Lung (tissue), 11 donors: ENCODE measurements at regions not wholly inside any gene's neighbourhood (a gene's known extent, or its start where the extent isn't known, plus 50 kb on each side); places are given as distances from the start of the nearest gene placed in this dataset.

Experiments used
- ATAC-seq: fragments of 200-7000 bp; cut with Tn5 transposase; one replicate; pipeline ENCODE4 v1.9.1; 2020; ENCODE audit warnings: moderate number of reproducible peaks; ENCODE audit not compliant: insufficient read depth, low FRiP score
- DNase-seq, 3 donors: peaks; one replicate each; pipeline ENCODE4 v3.0.0-alpha.2; 2013 to 2017
- H3K27ac ChIP-seq, 2 donors: one replicate each; pipeline ENCODE4 v1.5.1; 2013; ENCODE audit warnings: mild to moderate bottlenecking in 2 of 2, moderate library complexity in 2 of 2, control low read depth in 1 of 2, inconsistent platforms in 1 of 2, low read depth in 1 of 2, low read length in 1 of 2
- H3K27me3 ChIP-seq, 3 donors: one replicate each; pipeline ENCODE4 v1.5.1; 2013; ENCODE audit warnings: low read length in 2 of 3; ENCODE audit not compliant: control insufficient read depth in 3 of 3, insufficient read depth in 3 of 3
- H3K36me3 ChIP-seq, 4 donors: one replicate each; pipeline ENCODE4 v1.5.1; 2013; ENCODE audit warnings: low read length in 4 of 4, mild to moderate bottlenecking in 1 of 4, moderate library complexity in 1 of 4; ENCODE audit not compliant: control insufficient read depth in 4 of 4, insufficient read depth in 4 of 4
- H3K4me1 ChIP-seq, 5 donors: one replicate each; pipeline ENCODE4 v1.5.1; 2013; ENCODE audit warnings: low read length in 5 of 5, mild to moderate bottlenecking in 2 of 5, moderate library complexity in 1 of 5; ENCODE audit not compliant: control insufficient read depth in 5 of 5, insufficient read depth in 5 of 5
- H3K4me3 ChIP-seq: one replicate; pipeline ENCODE4 v1.5.1; 2013; ENCODE audit warnings: mild to moderate bottlenecking, control low read depth, moderate library complexity
- H3K9ac ChIP-seq, 2 donors: one replicate each; pipeline ENCODE4 v1.5.1; 2013; ENCODE audit warnings: low read length in 2 of 2, control low read depth in 1 of 2; ENCODE audit not compliant: insufficient read depth in 1 of 2
- H3K9me3 ChIP-seq, 4 donors: one replicate each; pipeline ENCODE4 v1.5.1; 2013; ENCODE audit warnings: low read length in 3 of 4, mild to moderate bottlenecking in 1 of 4, moderate library complexity in 1 of 4; ENCODE audit not compliant: control insufficient read depth in 4 of 4, insufficient read depth in 3 of 4
- WGBS, 2 donors: extraction: QIAGEN DNeasy Blood & Tissue Kit; methylation state at CpG; one replicate each; pipeline ENCODE4 v1.1.7; 2013; 5-methylcytosine and 5-hydroxymethylcytosine counted together
- TF ChIP-seq, protein P1 (sequence below): IDR thresholded peaks from 2 replicates; pipeline ENCODE4 v1.5.1; 2012; ENCODE audit warnings: mild to moderate bottlenecking; ENCODE audit errors: control extremely low read depth, extremely low read depth
- donor health status: control.
- donor health status: control.
- donor health status: Bipolar disorder and iron deficiency.
- donor health status: healthy.
- donor health status: DM: yes; HTN: yes; CAD: no.

GRCh38 chr9:79946712-79947111 is 374.9 kb downstream of the TLE4 start:
- ATAC-seq (no peak), DNase-seq (peak in 1 of 3 donors; percentile 37)
- TF ChIP-seq, protein P1, sequence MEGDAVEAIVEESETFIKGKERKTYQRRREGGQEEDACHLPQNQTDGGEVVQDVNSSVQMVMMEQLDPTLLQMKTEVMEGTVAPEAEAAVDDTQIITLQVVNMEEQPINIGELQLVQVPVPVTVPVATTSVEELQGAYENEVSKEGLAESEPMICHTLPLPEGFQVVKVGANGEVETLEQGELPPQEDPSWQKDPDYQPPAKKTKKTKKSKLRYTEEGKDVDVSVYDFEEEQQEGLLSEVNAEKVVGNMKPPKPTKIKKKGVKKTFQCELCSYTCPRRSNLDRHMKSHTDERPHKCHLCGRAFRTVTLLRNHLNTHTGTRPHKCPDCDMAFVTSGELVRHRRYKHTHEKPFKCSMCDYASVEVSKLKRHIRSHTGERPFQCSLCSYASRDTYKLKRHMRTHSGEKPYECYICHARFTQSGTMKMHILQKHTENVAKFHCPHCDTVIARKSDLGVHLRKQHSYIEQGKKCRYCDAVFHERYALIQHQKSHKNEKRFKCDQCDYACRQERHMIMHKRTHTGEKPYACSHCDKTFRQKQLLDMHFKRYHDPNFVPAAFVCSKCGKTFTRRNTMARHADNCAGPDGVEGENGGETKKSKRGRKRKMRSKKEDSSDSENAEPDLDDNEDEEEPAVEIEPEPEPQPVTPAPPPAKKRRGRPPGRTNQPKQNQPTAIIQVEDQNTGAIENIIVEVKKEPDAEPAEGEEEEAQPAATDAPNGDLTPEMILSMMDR, result no peak
- Histone ChIP-seq H3K36me3 (no peaks in the 10 kb centered on the region), H3K27me3 (peaks cover 0 to 2% (median 0%) of the 10 kb centered on the region in 3 donors), H3K9me3 (no peaks in the 10 kb centered on the region), H3K4me3 (no peak overlapping the region), H3K4me1 (no peaks in the 10 kb centered on the region), H3K9ac (no peak overlapping the region), H3K27ac (no peak overlapping the region)
- 77 to 83% methylated on average over 2 of the region's 2 CpGs for WGBS, 2 donors

- H3K9me3 ChIP-seq, result no peaks in the 10 kb centered on the region
- TF ChIP-seq, protein P1, result no peak
- H3K27ac ChIP-seq, result no peak overlapping the region
- no peak for ATAC-seq
- H3K4me1 ChIP-seq, result no peaks in the 10 kb centered on the region
- H3K36me3 ChIP-seq, result no peaks in the 10 kb centered on the region
- no peak overlapping the region for H3K9ac ChIP-seq
- H3K4me3 ChIP-seq, result no peak overlapping the region
- no peak for DNase-seq
- peaks cover 0 to 2% (median 0%) of the 10 kb centered on the region in 3 donors for H3K27me3 ChIP-seq
Observed at GRCh38 chr9:79945495-79945894, 373.7 kb downstream of the TLE4 start.

DNA sequence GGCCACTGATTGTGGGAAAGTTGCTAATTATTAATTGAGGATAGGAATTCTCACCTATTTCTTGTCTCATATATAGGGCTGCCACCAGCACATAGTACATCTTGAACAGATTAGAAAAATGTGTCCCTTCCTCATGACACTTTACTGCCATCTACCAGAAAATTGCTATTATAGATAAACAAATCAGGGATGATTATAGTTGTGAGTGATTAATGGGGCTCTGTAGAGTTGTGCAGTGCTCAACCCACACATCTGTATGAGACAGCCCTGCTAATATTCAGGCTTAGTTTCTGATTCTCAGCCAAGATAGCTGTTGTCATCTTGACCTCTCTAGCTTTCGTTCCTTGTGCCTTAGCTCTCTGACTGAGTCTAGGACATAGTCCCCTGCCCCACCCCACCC is 373.3 kb downstream of the TLE4 start:
- H3K4me1 ChIP-seq, result no peaks in the 10 kb centered on the region
- TF ChIP-seq, protein P1, result no peak
- H3K9me3 ChIP-seq, result no peaks in the 10 kb centered on the region
- H3K9ac ChIP-seq, result no peak overlapping the region
- H3K36me3 ChIP-seq, result no peaks in the 10 kb centered on the region
- 51 to 74% methylated on average over 1 of the region's 1 CpG for WGBS, 2 donors
- peaks cover 0 to 2% (median 0%) of the 10 kb centered on the region in 3 donors for H3K27me3 ChIP-seq
- DNase-seq (no peak), ATAC-seq (no peak)
- H3K27ac ChIP-seq, result no peak overlapping the region
- no peak overlapping the region for H3K4me3 ChIP-seq

GRCh38 chr9:79940919-79941318 is 369.2 kb downstream of the TLE4 start:
- no peak overlapping the region for H3K27ac ChIP-seq
- no peak overlapping the region for H3K4me3 ChIP-seq
- peaks cover 0 to 2% (median 0%) of the 10 kb centered on the region in 3 donors for H3K27me3 ChIP-seq
- no peaks in the 10 kb centered on the region for H3K9me3 ChIP-seq
- no peaks in the 10 kb centered on the region for H3K36me3 ChIP-seq
- WGBS, 2 donors, result 47 to 56% methylated on average over 6 of the region's 6 CpGs
- TF ChIP-seq, protein P1, result no peak
- H3K9ac ChIP-seq, result no peak overlapping the region
- no peak for ATAC-seq
- H3K4me1 ChIP-seq, result peaks cover 0 to 5% (median 0%) of the 10 kb centered on the region in 5 donors
- DNase-seq, result peak in 2 of 3 donors; percentile 31 to 39
